ENCODE measurements at regions not wholly inside any gene's neighbourhood (a gene's known extent, or its start where the extent isn't known, plus 50 kb on each side); places are given as distances from the start of the nearest gene placed in this dataset.
"Not testable (repeated sequence)": the region's sequence is repeated elsewhere in the genome, so short reads cannot be mapped to it uniquely, and the experiment has no call there.

- Mint-ChIP-seq H3K4me1 (ENCODE audit: low read depth) (peaks cover 35% of the 10 kb centered on the region), H3K36me3 (ENCODE audit: low read depth) (peaks cover 30% of the 10 kb centered on the region)
- H3K4me3 Mint-ChIP-seq; ATAC-seq; intact Hi-C loops (cut with micrococcal nuclease); H3K27me3 Mint-ChIP-seq; H3K27ac Mint-ChIP-seq; POLR2A ChIA-PET; DNase-seq; H3K9me3 Mint-ChIP-seq; CTCF ChIA-PET: not testable (repeated sequence)
Observed at GRCh38 chr9:40999952-41000700, 128.4 kb downstream of the FOXD4L6 start.

DNA sequence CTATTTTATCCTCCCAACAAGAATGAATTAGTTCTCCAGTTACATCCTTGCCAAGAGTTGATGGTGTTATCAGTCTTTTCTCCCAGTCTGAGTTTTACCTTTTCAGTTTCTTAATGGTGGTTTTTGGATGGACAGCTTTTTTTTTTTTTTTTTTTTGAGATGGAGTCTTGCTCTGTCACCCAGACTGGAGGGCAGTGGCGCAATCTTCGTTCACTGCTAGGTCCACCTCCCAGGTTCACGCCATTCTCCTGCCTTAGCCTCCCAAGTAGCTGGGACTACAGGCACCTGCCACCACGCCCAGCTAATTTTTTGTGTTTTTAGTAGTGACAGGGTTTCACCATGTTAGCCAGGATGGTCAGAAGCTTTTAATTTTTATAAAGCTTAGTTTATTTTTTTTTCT, 133.0 kb downstream of the FOXD4L6 start:
- CTCF ChIA-PET; H3K27ac Mint-ChIP-seq; ATAC-seq; DNase-seq; POLR2A ChIA-PET; H3K9me3 Mint-ChIP-seq; intact Hi-C loops (cut with micrococcal nuclease); H3K27me3 Mint-ChIP-seq; H3K4me3 Mint-ChIP-seq: not testable (repeated sequence)
- peaks cover 46% of the 10 kb centered on the region for H3K4me1 Mint-ChIP-seq (ENCODE audit: low read depth)
- H3K36me3 Mint-ChIP-seq (ENCODE audit: low read depth), result peaks cover 24% of the 10 kb centered on the region

DNA sequence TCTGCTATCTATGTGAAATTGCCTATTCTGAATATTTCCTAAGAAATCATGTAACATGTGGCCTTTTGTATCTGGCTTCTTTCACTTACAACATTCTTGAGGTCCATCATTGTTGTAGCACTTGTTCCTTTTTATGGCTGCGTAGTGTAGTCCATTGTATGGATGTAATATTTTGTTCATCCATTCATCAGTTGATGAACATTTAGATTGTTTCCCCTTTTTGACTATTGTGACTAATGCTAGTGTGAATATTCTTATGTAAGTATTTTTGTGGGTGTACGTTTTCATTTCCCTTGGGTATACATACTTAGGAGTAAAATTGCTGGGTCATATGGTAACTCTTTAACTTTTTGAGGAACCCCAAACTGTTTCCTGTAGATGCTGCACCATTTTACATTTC, 134.6 kb downstream of the FOXD4L6 start:
- H3K4me3 Mint-ChIP-seq; ATAC-seq; intact Hi-C loops (cut with micrococcal nuclease); CTCF ChIA-PET; H3K27me3 Mint-ChIP-seq; POLR2A ChIA-PET; DNase-seq; H3K9me3 Mint-ChIP-seq: not testable (repeated sequence)
- H3K27ac Mint-ChIP-seq, result peak overlapping the region; percentile 5
- peaks cover 38% of the 10 kb centered on the region for H3K4me1 Mint-ChIP-seq (ENCODE audit: low read depth)
- peaks cover 26% of the 10 kb centered on the region for H3K36me3 Mint-ChIP-seq (ENCODE audit: low read depth)

DNA sequence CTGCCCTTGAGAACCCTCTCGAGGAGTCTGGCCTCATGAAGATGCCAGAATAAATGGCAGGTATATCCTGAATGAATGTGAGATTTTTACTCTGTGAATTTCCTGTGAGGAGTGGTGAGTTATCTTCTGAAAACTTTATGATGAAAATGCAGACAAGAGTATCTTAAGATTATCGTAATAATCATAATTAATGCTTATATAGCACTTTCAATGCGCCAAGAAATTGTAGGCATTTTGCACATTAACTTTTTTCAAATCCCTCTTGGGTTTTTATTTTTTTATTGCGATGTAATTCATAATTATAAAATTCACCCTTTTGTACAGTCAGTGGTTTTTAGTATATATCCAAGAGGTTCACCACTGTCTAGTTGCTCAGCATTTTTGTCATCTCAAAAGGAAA, 135.1 kb downstream of the FOXD4L6 start:
- POLR2A ChIA-PET; CTCF ChIA-PET; H3K9me3 Mint-ChIP-seq; intact Hi-C loops (cut with micrococcal nuclease); H3K27ac Mint-ChIP-seq; ATAC-seq; DNase-seq; H3K4me3 Mint-ChIP-seq; H3K27me3 Mint-ChIP-seq: not testable (repeated sequence)
- Mint-ChIP-seq H3K4me1 (ENCODE audit: low read depth) (peaks cover 35% of the 10 kb centered on the region), H3K36me3 (ENCODE audit: low read depth) (peaks cover 29% of the 10 kb centered on the region)

DNA sequence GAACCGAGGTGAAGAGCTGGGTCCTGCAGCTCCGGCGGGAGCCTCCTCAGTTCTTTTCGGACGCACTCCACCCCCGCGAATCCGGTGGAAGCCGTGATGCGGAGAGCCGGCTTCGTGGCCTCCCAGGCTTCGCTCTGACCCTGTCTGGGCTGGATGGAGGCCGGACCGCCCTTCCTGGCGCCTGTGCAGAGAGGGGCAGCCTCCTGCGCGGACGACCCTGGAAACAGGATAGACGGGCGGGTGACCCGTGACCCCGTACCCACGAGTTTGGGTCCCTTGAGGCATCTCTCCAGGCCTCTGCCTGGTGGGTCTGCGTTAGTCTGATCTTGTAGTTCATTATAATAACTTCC, 136.0 kb downstream of the FOXD4L6 start:
- intact Hi-C loops (cut with micrococcal nuclease); ATAC-seq; CTCF ChIA-PET: not testable (repeated sequence)

DNA sequence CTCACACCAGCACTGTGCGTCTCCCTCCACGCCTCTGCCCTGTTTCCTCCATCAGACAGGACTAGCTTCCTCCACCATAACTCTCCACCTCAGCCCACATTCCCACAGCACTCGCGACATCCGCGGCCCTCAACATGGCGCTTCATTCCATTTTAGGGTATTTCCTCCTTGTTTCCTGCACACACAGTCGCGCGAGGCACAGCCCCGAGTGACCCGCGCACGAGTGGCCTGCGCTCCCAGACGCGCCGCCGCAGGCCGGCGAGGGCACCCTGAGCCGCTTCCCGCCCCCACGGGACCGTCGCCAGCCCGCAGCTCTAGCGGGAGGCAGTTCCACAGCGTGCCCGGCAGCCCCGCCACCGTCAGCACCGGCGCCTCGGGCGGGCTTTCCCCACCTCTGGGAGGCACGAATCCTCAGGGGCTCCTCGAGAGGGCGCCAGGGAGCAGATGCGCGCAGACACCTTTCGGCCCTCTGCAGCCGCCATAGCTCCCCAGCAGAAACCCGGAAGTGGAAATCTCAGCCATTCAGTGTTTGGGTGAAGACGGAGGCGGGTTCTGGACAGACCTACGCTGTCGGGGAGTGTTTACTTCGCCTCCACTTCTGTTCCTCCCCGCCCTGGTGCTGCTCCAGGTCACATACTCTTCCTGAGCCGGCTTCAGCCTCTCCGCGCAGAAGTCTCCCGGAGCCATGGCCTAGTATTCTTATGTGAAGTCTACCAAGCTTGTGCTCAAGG, 136.6 kb downstream of the FOXD4L6 start:
- H3K4me3 Mint-ChIP-seq; H3K27ac Mint-ChIP-seq; intact Hi-C loops (cut with micrococcal nuclease); H3K27me3 Mint-ChIP-seq; H3K9me3 Mint-ChIP-seq: not testable (repeated sequence)
- Mint-ChIP-seq H3K36me3 (ENCODE audit: low read depth) (peaks cover 33% of the 10 kb centered on the region), H3K4me1 (ENCODE audit: low read depth) (peaks cover 29% of the 10 kb centered on the region)
- peak; percentile 97 for DNase-seq
- TF ChIP-seq, protein P1, sequence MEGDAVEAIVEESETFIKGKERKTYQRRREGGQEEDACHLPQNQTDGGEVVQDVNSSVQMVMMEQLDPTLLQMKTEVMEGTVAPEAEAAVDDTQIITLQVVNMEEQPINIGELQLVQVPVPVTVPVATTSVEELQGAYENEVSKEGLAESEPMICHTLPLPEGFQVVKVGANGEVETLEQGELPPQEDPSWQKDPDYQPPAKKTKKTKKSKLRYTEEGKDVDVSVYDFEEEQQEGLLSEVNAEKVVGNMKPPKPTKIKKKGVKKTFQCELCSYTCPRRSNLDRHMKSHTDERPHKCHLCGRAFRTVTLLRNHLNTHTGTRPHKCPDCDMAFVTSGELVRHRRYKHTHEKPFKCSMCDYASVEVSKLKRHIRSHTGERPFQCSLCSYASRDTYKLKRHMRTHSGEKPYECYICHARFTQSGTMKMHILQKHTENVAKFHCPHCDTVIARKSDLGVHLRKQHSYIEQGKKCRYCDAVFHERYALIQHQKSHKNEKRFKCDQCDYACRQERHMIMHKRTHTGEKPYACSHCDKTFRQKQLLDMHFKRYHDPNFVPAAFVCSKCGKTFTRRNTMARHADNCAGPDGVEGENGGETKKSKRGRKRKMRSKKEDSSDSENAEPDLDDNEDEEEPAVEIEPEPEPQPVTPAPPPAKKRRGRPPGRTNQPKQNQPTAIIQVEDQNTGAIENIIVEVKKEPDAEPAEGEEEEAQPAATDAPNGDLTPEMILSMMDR (IDR thresholded peaks at IDR 0.05), result peak; percentile 92
- POLR2A ChIA-PET, result interaction anchor here (1.3 kb wide), 1 partner anchor 72 kb away, joined by 3 read pairs; no protein-coding TSS in a partner anchor
- peak; percentile 99 for ATAC-seq
- CTCF ChIA-PET, result interaction anchor here (0.7 kb wide), 1 partner anchor 73 kb away, joined by 3 read pairs; no protein-coding TSS in a partner anchor

More for the DNA sequence above, 136.0 kb downstream of the FOXD4L6 start:
- peaks cover 35% of the 10 kb centered on the region for H3K36me3 Mint-ChIP-seq (ENCODE audit: low read depth)
- POLR2A ChIA-PET, H3K27ac Mint-ChIP-seq, H3K9me3 Mint-ChIP-seq, H3K4me3 Mint-ChIP-seq, DNase-seq, H3K27me3 Mint-ChIP-seq: not testable (repeated sequence)
- H3K4me1 Mint-ChIP-seq (ENCODE audit: low read depth), result peaks cover 33% of the 10 kb centered on the region

DNA sequence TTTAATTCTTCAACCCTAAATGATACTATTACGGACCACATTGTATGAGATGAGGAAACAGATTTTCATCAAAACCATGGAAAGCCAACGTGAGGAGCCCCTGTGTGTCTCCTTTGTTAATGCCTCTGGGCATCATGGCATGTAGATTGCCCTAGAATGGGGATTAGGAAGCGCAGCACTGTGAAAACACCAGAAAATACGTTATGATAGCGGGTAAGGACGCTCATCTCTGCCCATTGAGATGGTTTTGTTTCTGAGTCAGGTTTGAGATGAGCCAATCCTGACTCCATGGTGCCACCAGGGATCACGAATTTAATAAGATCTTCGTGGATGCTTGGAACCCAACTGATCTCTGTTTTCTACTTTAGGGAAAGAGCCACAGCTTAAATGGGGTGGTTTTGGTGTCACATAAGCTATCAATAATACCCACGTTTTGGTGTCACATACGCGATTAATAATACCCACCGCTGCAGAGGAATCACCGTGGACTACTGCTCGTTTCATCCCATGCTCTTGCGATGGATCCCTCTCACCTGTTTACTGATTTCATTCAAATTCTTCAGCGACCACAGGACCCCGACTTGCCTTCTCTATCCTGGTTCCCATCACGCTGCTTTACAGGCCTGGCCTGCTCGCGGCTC, 137.3 kb downstream of the FOXD4L6 start:
- peaks cover 31% of the 10 kb centered on the region for H3K36me3 Mint-ChIP-seq (ENCODE audit: low read depth)
- CTCF ChIA-PET, result interaction anchor here (0.7 kb wide), 1 partner anchor 73 kb away, joined by 3 read pairs; no protein-coding TSS in a partner anchor
- ATAC-seq; intact Hi-C loops (cut with micrococcal nuclease); H3K27ac Mint-ChIP-seq; H3K27me3 Mint-ChIP-seq; DNase-seq; H3K4me3 Mint-ChIP-seq; H3K9me3 Mint-ChIP-seq: not testable (repeated sequence)
- POLR2A ChIA-PET, result interaction anchor here (1.3 kb wide), 1 partner anchor 73 kb away, joined by 3 read pairs; no protein-coding TSS in a partner anchor
- H3K4me1 Mint-ChIP-seq (ENCODE audit: low read depth), result peaks cover 23% of the 10 kb centered on the region

DNA sequence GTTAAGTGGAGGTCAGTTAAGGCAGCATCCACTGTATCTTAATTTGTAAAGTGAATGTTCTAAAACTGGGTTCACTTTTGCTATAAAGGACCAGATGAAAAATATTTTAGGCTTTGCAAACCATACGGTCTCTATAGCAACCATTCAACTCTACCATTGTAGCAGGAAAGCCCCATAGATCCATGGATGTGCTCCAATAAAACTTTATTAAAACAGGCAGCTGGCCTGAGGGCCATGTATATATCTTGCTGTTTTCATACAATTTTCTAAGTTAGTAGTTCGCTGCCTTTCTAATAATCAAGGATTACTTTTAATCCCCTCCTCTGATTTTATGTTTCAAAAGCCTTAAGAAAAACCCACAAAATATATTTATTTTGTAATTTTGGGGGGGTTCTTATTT, 142.1 kb downstream of the FOXD4L6 start:
- not testable (repeated sequence) for H3K27ac Mint-ChIP-seq, H3K4me3 Mint-ChIP-seq

DNA sequence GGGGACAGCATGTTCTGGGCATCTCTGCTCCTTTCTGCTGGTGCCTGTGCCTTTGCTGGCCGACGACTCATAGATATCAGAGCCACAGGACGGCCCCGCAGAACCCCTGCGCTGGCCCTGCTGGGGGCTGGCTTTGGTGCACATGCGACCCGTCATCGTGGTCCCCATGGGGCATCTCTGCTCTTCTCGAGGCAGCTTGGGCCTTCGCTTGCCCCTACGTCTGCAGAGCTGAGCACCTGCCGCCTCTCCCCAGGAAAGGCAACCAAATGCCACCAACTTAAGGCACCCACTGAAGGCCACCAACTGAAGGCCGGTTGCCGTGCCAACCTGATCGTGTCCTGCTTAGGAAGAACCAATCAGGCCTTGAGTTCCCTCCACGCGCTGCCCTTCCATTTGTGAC, 153.1 kb downstream of the FOXD4L6 start:
- H3K9me3 Mint-ChIP-seq, POLR2A ChIA-PET, H3K27ac Mint-ChIP-seq: not testable (repeated sequence)

More for the DNA sequence above, 142.1 kb downstream of the FOXD4L6 start:
- intact Hi-C loops (cut with micrococcal nuclease); H3K4me1 Mint-ChIP-seq (ENCODE audit: low read depth); ATAC-seq; CTCF ChIA-PET; DNase-seq; H3K27me3 Mint-ChIP-seq; POLR2A ChIA-PET: not testable (repeated sequence)
- peaks cover 22% of the 10 kb centered on the region for H3K36me3 Mint-ChIP-seq (ENCODE audit: low read depth)
- H3K9me3 Mint-ChIP-seq, result peaks cover 15% of the 10 kb centered on the region

DNA sequence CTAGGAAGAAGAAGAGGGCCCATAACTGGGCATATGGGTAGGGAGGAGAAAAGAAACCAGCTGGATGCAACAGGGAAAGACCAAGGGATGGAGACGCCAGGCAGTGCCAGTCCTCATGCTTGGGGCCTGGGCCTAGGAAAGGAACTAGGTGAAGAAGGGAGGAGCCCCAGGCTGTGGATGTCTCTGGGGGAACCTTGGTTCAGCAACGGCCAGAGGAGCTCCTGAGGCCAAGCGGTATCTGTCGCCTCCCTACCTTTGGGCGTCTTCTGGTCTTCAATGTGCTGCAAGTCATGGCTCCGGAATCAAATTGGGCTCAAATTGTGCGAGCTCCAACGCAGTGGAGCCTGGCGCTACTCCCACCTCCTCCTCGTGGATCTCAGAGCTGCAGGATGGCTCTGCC, 153.6 kb downstream of the FOXD4L6 start:
- H3K36me3 Mint-ChIP-seq (ENCODE audit: low read depth); H3K4me1 Mint-ChIP-seq (ENCODE audit: low read depth); ATAC-seq; intact Hi-C loops (cut with micrococcal nuclease); H3K9me3 Mint-ChIP-seq; H3K4me3 Mint-ChIP-seq; CTCF ChIA-PET; H3K27ac Mint-ChIP-seq; POLR2A ChIA-PET; DNase-seq; H3K27me3 Mint-ChIP-seq: not testable (repeated sequence)

More for the DNA sequence above, 153.1 kb downstream of the FOXD4L6 start:
- H3K27me3 Mint-ChIP-seq; ATAC-seq; H3K4me1 Mint-ChIP-seq (ENCODE audit: low read depth); DNase-seq; CTCF ChIA-PET; intact Hi-C loops (cut with micrococcal nuclease); H3K36me3 Mint-ChIP-seq (ENCODE audit: low read depth); H3K4me3 Mint-ChIP-seq: not testable (repeated sequence)
